ENCODE measurements at regions not wholly inside any gene's neighbourhood (a gene's known extent, or its start where the extent isn't known, plus 50 kb on each side); places are given as distances from the start of the nearest gene placed in this dataset.

DNA sequence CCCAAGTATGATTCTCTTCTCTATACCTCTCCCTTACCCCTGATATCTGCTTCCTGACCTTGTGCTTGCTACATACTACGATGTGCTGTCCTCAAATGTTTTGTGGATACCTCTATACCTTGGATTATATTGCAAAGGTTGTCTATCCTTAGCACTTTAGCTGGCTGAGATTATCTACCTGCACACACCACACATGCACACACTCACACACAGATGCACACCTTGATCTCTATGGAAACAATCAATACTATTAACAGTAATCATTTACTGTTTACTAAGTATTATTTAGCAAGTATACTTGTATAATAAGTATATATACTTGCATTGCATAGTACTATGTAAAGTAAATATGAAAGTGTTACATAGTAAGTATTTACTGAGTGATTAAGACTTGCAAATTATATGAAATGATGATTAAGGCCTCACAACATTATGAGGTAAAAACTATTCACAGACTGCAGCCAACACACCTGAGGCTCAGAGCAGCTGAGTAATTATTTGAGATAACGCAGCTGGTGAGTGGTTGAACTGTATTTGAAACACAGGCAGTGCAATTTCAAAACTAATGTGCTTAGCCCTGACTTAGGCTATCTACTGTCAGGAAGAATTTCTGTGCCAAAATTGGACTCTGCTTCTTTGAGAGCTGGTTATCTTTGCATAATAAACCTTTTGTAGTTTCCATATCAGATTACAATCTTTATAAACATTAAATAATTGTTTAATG lies 699.9 kb downstream of the FRK start (continued):
- TF ChIP-seq, protein P1, sequence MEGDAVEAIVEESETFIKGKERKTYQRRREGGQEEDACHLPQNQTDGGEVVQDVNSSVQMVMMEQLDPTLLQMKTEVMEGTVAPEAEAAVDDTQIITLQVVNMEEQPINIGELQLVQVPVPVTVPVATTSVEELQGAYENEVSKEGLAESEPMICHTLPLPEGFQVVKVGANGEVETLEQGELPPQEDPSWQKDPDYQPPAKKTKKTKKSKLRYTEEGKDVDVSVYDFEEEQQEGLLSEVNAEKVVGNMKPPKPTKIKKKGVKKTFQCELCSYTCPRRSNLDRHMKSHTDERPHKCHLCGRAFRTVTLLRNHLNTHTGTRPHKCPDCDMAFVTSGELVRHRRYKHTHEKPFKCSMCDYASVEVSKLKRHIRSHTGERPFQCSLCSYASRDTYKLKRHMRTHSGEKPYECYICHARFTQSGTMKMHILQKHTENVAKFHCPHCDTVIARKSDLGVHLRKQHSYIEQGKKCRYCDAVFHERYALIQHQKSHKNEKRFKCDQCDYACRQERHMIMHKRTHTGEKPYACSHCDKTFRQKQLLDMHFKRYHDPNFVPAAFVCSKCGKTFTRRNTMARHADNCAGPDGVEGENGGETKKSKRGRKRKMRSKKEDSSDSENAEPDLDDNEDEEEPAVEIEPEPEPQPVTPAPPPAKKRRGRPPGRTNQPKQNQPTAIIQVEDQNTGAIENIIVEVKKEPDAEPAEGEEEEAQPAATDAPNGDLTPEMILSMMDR (IDR thresholded peaks at IDR 0.05 in 2 of 3, conservative IDR thresholded peaks at IDR 0.05 in 1 of 3; ENCODE audit: borderline replicate concordance in 1 of 3, insufficient read depth in 1 of 3, low read depth in 2 of 3, low read length in 2 of 3): no peak
- TF ChIP-seq SP1 (IDR thresholded peaks at IDR 0.05; ENCODE audit: low read depth): no peak

DNA sequence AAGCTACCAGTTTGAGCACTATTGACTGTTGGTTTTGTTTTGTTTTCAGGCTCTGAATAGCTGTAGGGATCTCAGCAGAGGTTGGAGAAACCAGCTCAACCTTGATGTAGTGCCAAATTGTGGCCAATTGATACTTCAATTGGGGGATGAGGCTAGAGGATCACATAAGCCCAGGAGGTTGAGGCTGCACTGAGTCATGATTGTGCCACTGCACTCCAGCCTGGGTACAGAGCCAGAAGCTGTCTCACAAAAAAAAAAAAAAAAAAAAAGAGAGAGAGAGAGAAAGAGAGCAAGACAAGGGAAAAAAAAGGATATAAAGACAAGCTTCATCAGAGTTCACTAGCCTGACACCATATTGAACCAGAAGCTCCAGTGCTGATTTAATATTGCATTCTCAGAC lies 702.1 kb downstream of the FRK start:
- Histone ChIP-seq H2AFZ (ENCODE audit: low read depth, low read length, poor library complexity, severe bottlenecking) (no peak overlapping the region), H3K79me2 (ENCODE audit: insufficient read depth, low read length) (no peaks in the 10 kb centered on the region), H3K36me3 (ENCODE audit: control insufficient read depth in 1 of 2, insufficient read depth in 2 of 2, low read length in 2 of 2) (no peaks in the 10 kb centered on the region), H3K9me3 (ENCODE audit: control insufficient read depth in 1 of 2, insufficient read depth in 1 of 2, low read depth in 1 of 2, low read length in 2 of 2) (peaks cover 0 to 4% of the 10 kb centered on the region in 2 experiments; a peak in 1 of 4 replicates), H3K27me3 (ENCODE audit: insufficient read depth, low read length) (no peaks in the 10 kb centered on the region), H3K27ac (ENCODE audit: low read depth, low read length) (no peak overlapping the region), H3K9me2 (ENCODE audit: insufficient read depth) (no peaks in the 10 kb centered on the region), H3K4me1 (ENCODE audit: control insufficient read depth in 1 of 2, insufficient read depth in 2 of 2, low read length in 2 of 2) (no peaks in the 10 kb centered on the region), H3K4me3 (replicated peaks in 1 of 2; ENCODE audit: low read depth in 1 of 2, low read length in 2 of 2) (no peak overlapping the region), H4K20me1 (ENCODE audit: insufficient read depth) (no peaks in the 10 kb centered on the region), H3K4me2 (ENCODE audit: low read length) (no peak overlapping the region), H3K9ac (ENCODE audit: low read length) (no peak overlapping the region)
- TF ChIP-seq SRF (IDR thresholded peaks at IDR 0.05; ENCODE audit: low read depth): no peak
- TF ChIP-seq, protein P2, sequence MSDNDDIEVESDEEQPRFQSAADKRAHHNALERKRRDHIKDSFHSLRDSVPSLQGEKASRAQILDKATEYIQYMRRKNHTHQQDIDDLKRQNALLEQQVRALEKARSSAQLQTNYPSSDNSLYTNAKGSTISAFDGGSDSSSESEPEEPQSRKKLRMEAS (IDR thresholded peaks at IDR 0.05): no peak
- no peak for TF ChIP-seq EZH2phosphoT487 (IDR thresholded peaks at IDR 0.05; ENCODE audit: borderline replicate concordance)
- no peak for TF ChIP-seq CEBPB (IDR thresholded peaks at IDR 0.05; ENCODE audit: low read depth)
- no peak for TF ChIP-seq ZFX (IDR thresholded peaks at IDR 0.05)
- no peak for TF ChIP-seq EGR1 (IDR thresholded peaks at IDR 0.05; ENCODE audit: low read depth)
- TF ChIP-seq ZNF274 (IDR thresholded peaks at IDR 0.05; ENCODE audit: low read depth, low read length): no peak
- TF ChIP-seq ATF3 (IDR thresholded peaks at IDR 0.05): no peak
- no peak for TF ChIP-seq SIN3A (IDR thresholded peaks at IDR 0.05; ENCODE audit: low read depth)
- TF ChIP-seq, protein P1 (IDR thresholded peaks at IDR 0.05 in 2 of 3, conservative IDR thresholded peaks at IDR 0.05 in 1 of 3; ENCODE audit: borderline replicate concordance in 1 of 3, insufficient read depth in 1 of 3, low read depth in 2 of 3, low read length in 2 of 3): no peak
- no peak for TF ChIP-seq SP1 (IDR thresholded peaks at IDR 0.05; ENCODE audit: low read depth)
- no peak for TF ChIP-seq ELF1 (IDR thresholded peaks at IDR 0.05; ENCODE audit: borderline replicate concordance, low read depth)
- TF ChIP-seq CBX3 (IDR thresholded peaks at IDR 0.05; ENCODE audit: low read depth): no peak
- no peak for TF ChIP-seq POLR2A (IDR thresholded peaks at IDR 0.05; ENCODE audit: borderline replicate concordance, extremely low read depth, insufficient read depth, insufficient read length)
- TF ChIP-seq FOSL1 (IDR thresholded peaks at IDR 0.05; ENCODE audit: low read depth): no peak
- no peak for TF ChIP-seq EZH2 (IDR thresholded peaks at IDR 0.05)
- no peak for TF ChIP-seq POLR2AphosphoS5 (IDR thresholded peaks at IDR 0.05; ENCODE audit: low read depth, low read length)
- no peak for TF ChIP-seq YY1 (IDR thresholded peaks at IDR 0.05; ENCODE audit: extremely low read depth, insufficient replicate concordance, low read depth, low read length)
- DNase-seq (ENCODE audit: low read depth, low spot score): no peak
- intact Hi-C loops (cut with micrococcal nuclease): no loop called here
- ATAC-seq: no peak
- ChIA-PET POLR2A (interaction anchor here (0.6 kb wide), 1 partner anchor 10 kb away, joined by 4 read pairs; no protein-coding TSS in a partner anchor), CTCF (no interaction called here), RAD21 (ENCODE audit: low non-redundant PET in 1 of 2, low total read pairs in 2 of 2, uncharacterized antibody in 2 of 2, unreplicated experiment in 2 of 2) (no interaction called here)
- no TSS peak for BruUV-seq (replicated peaks)
